Hepatocyte (in vitro differentiated cells): ENCODE measurements at regions not wholly inside any gene's neighbourhood (a gene's known extent, or its start where the extent isn't known, plus 50 kb on each side); places are given as distances from the start of the nearest gene placed in this dataset.

Experiments used
- CTCF ChIP-seq: fragments of 200-600 bp; sonication (generic); IDR thresholded peaks from 2 replicates; pipeline ENCODE4 v1.5.1; 2016; ENCODE audit warnings: antibody characterized with exemption, mild to moderate bottlenecking; ENCODE audit not compliant: poor library complexity
- EZH2 ChIP-seq: fragments of 200-600 bp; sonication (generic); IDR thresholded peaks from 2 replicates; pipeline ENCODE4 v1.6.1; 2016; ENCODE audit warnings: antibody characterized with exemption, mild to moderate bottlenecking, borderline replicate concordance
- EZH2phosphoT487 ChIP-seq: fragments of 200-600 bp; sonication (generic); IDR thresholded peaks from one replicate; pipeline ENCODE4 v1.6.1; 2018; ENCODE audit warnings: antibody characterized with exemption, mild to moderate bottlenecking, low read depth, moderate library complexity; ENCODE audit not compliant: unreplicated experiment, severe bottlenecking

GRCh38 chr2:117555965-117556364 lies 258.5 kb upstream of the DDX18 start:
- no peak for TF ChIP-seq EZH2
- TF ChIP-seq CTCF: no peak
- no peak for TF ChIP-seq EZH2phosphoT487
